ENCODE measurements at regions not wholly inside any gene's neighbourhood (a gene's known extent, or its start where the extent isn't known, plus 50 kb on each side); places are given as distances from the start of the nearest gene placed in this dataset.

DNA sequence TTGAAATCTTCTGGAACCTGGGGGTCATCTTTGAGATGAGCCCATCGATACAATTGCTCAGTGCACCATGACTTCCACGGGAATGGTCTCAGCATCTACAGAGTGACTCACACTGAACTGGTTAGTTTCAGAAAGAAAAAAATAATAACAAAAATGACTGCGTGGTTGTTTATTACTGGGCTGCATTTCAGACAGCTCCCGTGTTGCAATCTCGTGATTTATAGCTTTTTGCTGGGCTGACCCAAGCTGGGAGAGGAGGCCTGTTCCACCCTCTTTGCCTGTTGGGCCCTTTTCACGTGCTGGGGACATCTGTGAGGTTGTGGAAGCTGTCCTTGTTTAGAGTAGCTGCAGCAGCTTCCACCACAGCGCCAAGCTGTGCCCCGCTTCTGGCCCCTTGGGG lies 225.5 kb downstream of the BMP7 start:
- no peak for DNase-seq

DNA sequence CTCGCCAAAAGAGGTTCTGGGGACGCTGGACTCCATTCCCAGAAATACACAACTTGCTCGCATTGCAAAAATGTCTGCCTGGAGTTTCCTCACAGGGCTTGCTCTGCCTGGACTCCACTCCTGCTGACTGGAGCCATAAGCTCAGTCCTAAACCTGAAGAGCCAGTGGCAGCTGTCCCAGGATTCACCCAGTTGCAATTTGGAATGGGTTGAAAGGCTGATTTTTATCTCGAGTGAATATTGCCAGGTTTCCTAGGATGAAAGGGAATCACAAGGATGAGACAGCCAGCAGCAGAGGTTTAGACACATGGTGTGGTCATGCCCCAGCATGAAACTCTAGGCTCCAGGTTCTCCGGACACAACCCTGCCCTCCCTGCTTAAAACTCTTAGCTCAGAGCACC lies 223.3 kb downstream of the BMP7 start:
- DNase-seq: no peak

DNA sequence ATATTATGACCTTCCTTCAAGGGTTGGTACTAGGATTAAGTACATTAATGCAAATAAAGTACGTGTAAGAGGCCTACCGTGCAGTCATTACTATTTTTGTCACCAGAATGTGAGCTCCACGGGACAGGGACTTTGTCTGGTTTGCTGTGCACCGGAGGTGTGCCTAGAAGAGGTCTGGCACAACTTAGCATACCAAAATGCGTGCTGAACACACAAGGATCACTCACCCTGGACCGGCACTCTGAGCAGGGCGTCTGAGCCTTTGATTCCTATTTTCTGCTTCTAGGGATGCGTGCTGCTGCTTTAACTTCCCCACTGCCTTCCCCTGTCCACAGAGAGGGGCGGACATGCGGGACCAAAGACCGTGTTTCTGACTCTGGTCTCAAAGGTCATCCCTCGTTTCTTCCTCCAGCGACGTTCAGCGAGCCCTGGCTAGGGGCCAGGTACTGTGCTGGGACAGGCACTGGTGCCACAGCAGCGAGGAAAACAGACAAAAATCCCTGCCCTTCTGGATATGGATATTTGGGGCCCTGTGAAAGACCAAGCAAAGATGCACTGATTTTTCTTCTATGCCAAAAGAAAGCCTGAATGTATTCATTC lies 222.7 kb downstream of the BMP7 start:
- DNase-seq: no peak

DNA sequence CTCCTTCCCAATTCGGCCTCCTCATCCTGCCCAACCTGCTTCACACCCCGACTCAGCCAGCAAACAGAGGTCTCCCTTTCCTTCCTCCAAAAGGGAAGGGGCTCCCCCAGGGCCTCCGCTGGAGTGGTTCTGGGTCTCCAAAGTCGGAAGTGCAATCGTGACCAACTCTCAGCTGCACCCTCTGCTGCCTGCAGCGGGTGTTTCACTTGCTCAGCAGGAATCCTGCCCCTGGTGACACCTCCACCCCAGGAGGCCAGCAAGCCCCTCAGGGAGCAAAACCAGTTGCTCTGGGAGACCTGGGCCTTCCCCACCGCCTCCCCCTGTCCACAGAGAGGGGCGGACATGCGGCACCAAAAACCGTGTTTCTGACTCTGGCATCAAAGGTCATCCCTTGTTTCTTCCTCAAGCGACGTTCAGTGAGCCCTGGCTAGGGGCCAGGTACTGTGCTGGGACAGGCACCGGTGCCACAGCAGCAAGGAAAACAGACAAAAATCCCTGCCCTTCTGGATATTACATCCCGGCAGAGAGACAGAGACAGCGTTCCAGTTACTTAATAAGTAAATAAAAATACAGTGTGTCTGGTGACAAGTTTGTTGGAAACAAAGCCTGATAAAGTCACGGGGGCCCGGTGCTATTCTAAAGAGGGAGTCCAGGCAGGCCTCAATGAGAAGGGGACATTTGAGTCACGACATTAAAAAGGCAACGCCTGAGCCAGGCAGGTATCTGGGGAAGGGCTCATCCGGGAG lies 219.0 kb downstream of the BMP7 start:
- DNase-seq: no peak

DNA sequence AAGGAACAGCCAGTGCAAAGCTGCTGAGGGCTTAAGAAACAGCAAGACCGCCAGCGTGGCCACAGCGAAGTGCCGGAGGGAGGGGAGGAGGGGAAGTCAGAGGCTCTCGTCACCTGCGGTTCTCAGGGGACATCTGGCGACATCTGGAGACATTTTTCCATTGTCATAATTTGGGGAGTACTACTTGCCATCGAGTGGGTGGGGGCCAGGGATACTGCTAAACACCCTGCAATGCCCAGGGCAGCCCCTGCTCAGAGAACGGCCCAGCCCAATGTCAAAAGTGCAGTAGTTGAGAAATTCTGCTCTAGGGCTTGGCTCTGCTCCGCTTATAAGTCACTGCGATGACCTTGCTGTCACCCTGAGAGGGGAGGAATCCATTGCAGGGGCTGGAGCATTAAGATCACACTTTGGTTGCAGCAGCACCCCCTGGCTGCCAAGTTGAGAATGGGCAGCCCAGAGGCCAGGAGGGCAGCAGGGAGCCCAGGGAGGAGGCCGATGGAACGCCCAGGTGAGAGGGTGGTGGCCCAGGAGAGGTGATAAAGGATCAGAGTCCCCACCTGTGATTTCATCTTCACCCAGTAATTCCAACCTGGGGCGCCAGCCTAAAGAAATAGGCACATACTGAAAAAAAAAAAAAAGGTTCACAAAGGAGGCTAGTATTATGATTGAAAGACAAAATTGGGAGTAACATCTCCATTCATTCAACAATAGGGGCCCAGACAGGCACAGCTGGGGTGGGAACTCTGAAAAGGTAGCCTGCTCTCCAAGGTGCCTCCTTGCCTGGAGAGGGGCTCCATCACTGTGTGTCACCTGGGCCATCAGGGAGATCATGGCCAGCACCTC lies 218.2 kb downstream of the BMP7 start:
- DNase-seq: no peak

DNA sequence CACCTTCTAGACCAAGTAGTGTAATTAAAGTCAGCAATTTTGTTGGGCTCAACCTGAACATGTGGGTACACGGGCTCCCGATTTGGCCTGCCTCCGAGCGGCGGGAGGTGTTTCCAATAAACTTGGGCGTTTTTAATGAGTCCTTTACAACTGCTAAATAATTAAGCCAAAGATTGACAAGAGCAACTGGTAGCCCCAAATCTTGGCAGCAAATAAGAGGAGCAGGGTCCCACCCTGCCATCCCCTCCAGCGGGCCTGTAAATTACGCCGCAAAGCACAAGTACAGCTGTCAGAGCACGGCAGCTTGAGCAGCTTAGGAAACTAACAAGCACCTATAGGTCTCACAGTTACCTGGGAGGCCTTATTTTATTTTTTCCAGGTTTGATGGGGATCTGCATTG lies 217.1 kb downstream of the BMP7 start:
- no peak for DNase-seq

DNA sequence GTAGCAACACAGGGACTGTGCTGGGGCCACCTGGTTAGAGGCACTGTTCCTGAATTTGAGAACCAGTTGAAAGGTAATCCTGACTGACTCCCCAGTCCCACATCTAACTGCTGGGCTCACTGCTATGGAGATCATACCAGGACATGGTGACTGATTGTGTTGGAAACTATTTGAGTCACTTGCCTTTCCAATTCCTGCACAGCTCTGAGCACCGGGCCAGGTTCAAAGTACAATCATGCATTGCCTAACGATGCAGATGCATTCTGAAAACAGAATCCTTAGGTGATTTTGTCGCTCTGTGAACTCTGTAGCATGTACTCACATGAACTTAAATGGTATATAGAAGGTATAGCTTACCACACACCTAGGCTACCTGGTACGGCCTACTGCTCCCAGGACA lies 215.3 kb downstream of the BMP7 start:
- no peak for DNase-seq

DNA sequence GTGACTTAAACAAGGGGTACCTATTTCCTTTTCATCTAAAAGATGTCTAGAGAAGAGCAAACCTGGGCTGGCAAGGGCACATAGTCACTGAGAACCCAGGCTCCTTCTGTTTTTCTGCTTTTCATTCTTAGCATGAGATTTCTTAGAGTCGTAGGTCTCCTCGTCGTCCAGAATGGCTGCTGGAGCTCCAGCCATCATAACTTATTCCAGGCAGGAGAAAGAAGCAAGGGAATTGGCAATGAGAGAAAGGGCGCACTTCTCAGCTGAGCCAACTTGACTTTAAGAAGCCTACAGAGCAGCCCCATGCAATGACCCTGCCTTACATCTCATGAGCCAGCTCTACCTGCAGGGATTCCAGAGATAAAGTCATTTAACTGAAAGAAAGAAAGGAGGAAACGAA lies 213.4 kb downstream of the BMP7 start:
- no peak for DNase-seq

DNA sequence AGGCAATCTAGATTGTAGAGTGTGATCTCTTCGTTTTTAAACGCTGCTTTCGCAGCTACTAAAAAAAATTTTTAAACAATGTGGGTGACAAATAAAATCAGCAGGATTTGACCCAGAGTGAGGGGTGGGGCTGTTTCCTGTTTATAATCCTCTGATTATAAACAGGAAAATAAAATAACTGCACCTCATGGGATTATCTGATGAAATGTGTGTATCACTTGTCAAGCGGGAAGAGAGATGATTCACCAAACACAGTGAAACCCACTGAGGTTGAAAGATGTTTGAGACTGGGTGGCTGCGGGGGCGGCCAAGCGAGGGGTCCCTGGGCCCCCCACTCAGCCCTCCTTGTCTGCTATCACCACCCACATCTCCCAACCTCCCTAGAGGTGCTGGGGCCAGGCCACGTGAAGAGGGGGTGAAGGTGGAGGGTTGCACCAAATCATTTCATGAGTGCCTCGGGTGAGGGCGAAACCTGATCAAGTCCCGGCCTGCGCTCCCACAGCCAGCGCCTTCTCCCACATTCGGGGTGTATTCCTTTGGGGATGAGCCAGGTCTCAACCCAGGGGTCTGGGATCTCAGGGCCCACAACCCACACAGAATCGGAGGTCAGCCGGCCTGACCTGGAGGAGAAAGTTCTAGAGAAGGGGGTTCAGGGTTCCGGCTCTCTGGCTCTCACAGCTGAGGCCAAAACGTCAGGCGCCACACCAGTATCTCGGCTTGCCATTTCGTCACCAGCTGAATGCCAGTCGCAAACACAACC lies 212.5 kb downstream of the BMP7 start:
- DNase-seq: no peak

DNA sequence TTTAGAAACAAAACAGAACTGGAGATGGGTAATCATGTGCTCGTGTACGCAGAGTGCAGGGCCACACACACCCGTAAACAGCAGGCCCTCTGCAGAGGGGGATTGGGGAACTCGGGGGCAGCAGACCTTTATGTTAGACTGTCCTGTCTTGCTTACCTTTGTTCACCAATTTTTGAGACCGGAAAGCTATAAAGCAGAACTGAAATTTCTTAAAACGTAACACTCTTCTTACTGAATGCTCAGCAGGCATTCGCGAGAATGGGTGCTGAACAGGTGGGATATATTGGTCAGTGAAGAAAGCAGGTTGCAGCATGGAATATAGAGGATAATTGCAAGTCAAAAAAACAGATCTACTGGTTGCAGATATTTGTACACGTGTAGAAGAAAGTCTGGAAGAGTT lies 211.1 kb downstream of the BMP7 start:
- no peak for DNase-seq

DNA sequence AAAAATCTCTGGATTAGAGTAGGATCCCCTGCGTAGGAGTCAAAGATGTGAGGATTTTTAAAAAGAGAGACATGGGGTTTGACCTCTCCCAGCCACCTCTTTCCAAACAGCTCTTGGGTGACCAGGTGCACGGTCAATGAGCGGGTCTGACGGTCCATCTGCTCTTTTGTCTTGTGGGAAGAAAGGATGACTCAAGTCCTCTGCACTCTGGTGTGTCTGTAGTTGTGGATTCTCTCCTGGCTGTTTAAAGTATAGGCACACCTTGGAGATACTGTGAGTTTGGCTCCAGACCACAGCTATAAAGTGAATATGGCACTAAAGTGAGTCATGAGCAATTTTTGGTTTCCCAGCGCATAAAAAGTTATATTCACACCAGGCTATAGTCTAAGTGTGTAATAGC lies 209.8 kb downstream of the BMP7 start:
- DNase-seq: no peak

DNA sequence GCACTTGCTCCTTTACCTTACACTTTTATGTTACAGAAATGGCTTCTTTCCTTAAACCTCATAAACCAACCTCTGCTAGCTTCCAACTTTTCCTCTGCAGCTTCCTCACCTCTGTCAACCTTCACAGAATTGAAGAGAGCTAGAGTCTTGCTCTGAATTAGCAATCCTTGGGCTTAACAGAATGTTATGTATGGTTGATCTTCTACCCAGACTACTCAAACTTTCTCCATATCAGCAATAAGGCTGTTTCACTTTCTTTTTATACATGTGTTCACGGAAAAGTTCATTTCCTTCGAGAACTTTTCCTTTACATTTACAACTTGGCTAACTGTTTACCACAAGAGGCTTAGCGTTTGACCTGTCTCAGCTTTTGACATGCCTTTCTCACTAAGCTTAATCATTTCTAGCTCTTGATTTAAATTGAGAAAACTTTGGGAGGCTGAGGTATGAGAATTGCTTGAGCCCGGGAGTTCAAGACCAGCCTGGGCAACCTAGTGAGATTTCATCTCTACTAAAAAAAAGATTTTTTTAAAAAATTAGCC lies 207.3 kb downstream of the BMP7 start:
- no peak for DNase-seq

DNA sequence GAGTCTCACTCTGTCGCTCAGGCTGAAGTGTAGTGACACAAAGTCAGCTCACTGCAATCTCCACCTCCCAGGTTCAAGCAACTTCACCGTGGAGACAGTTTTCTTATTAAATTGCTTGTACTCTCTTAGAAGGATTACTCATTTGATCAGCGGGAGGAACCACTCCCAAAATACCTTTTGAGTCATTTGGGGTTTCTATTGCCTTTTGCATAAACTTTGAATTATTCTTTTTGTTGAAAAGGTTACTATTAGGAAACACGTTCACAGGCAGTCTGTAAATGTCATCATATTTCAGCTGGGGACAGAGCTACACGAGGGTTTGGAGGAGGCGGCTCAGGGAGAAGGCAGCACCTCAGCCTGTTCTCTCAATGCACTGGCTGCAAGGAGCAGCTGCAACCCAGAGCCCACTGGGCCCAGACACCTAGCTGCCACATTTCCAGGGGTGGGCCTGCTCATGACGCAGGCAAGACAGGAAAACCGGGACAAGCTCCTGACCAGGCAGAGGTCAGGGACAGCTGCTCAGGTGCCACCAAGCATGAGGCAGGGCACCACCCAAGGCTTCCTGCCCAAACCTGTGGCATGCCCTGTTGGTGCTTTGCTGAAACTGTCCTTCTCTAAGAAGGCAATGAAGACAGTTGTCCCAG lies 205.9 kb downstream of the BMP7 start:
- no peak for DNase-seq

DNA sequence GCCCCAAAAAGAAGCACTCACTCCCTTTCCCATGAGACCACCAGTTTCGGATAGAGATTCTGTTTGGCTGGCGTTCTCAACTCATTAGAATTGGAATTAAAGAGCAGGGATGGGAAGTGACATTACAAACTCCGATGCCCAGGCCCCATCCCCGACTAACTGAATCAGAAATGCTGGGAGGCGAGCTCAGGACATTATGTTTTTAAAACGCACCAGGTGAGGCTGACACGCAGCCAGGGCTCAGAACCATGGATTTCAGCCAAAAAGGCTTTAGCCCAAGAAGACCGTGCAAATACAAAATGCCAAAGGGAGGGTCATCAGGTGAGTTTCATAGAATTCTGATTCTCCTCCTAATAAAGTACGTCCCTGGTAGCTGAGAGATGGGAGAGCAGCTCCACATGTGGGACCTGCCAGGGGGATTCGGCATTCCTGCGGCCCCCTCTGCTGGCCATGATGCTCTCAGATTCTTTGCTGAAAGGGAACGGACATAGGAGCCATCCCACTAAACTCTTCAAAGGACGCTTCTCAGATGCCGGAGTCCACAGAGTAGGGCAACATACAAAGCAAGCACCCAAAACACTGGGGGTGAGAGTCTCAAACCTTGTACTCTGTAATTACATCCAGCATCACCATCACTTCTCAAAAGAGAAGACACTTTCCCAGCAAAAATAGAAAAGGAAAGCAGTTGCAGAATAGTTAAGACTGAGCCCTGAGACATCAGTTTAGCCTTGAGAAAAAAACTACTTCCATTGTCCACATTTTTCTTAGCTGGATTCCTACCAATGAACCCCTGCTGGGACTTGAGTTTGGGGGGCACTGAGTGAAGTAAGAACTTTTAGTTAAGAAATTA lies 205.2 kb downstream of the BMP7 start:
- peak; percentile 24 for DNase-seq

DNA sequence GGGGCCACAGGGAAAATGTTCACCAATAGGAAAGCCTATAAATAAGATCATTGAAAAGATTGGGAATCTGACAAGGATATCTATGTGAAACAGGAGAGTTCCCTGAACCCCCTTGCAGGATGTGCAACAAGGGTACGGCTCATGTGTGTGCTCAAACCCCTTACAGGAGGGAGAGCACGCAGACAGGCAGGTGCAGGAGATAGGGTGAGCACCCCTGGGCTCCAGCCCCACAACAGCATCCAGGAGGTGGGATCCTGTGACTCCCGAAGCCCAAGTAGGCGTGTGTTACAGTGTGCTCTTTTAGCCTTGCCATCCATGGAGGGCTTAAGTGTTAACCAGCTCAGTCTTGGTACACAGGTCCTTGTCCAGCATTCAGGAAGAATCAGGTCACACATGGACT lies 204.2 kb downstream of the BMP7 start:
- DNase-seq: no peak

DNA sequence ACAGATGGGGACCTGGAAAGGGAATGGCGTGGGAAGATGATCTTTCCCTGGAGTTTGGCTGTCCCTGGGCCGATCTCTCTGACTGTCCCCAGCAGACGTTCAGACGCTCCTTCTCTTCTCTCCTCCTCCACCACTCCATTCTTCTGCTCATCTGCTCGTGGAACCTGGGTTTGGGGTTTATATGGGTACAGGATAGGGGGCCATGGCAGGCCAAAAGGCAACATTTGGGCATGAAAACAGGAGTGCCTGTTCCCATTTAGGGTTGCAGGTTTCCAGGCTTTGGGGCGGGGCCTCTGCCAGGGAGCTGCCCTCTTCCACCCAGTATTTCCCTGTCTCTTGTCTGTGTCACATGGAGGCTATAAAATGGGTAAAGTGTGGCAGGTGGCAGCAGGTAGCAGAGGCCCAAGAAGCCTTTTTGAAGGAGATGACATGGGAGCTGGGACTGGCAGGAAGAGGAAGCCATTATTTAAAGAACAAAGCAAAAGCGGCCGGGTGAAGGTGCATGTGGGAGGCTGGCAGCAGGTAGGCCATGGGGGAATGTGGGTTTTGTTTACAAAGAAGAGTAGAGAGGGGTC lies 203.7 kb downstream of the BMP7 start:
- no peak for DNase-seq

DNA sequence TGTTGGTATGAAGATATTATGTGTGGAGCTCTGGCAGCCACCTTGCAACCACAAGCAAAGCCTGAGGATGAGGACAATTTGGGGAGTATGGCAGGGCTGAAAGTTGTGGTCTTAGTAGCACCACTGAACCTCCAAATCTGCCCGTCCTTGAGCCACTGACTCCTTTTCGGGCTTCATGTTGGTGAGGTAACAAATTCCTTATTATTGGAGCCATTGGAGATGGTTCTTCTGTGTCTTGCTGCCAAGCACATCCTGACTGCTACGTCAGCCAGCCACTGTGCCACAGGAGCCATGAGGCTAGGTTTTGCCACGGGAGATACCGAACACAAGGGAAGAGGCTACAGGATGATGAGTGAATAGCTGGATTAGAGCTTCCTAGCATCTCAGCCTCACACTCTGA lies 201.6 kb downstream of the BMP7 start:
- no peak for DNase-seq

DNA sequence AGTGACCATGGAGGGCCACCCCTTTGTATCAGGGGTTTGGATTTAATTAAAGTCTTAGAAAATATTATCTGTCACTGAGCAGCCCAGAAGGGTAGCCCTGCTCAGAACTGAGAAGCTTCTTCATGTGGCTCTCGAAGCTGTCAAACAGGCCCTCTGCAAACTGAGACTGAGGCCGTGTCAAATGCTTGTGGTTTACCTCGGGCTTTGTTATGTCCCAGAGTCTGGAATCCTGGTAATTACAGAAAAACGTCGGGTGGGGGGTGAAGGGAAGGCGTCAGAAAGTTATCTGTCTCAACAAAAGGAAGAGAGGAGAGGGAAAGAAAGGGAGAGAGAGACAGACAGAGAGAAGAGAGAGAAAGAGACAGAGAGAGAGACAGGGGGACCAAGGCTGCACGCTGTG lies 200.8 kb downstream of the BMP7 start:
- DNase-seq: no peak

DNA sequence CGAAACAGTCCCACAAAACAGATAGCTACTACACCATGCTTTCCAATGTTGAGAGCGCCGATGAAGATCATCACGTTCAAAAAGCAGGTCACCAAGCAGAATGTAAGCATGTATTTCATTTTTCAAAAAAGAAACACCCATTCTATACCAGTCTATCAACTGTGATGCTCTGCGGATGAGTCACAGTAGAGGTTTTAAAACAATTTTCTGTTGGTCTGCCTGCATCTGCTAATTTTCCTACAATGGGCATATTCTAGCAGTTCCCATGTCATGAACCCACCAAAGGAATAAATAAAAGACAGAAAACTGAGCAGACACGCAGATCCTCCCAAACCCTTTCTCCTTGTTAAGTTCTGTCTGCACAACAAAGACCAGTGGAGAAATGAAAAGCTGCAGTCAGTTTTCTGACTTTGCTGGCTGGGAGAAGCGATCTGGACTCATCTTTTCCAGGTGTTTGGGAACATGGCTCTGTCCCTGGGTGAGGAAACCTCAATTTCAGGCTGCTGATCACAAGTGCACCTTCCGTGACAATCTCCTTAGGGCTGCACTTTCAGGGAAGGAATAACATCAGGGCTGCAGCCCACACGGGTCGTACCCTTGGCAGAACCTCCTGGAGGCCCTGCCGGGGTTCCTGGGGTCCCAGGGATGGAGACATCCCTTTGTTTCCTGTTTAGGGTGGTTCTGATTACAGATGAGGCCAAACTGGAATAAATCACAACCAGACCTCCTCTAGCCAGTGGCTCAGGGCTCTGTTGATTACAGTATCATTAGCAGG lies 200.1 kb downstream of the BMP7 start:
- no peak for DNase-seq

DNA sequence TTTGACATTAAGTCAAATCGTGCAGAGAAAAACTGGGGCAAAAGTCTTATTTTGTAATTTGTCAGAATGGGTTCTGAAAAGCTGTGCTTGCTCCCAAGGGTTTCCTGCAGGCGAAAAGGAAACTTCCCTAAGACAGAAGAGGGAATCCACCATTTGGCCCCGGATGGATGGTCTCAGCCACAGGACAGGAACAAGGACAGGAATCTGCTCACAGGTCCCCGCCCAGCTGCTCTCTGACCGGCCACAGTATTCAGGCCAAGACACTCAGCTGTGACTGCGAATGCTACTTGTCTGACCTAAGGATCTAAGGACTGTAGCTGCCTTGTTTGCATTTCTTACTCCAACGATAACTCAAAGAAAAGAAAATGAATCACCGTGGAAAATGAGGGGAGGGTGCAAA lies 197.0 kb downstream of the BMP7 start:
- no peak for DNase-seq
